ENCODE measurements at regions not wholly inside any gene's neighbourhood (a gene's known extent, or its start where the extent isn't known, plus 50 kb on each side); places are given as distances from the start of the nearest gene placed in this dataset.

DNA sequence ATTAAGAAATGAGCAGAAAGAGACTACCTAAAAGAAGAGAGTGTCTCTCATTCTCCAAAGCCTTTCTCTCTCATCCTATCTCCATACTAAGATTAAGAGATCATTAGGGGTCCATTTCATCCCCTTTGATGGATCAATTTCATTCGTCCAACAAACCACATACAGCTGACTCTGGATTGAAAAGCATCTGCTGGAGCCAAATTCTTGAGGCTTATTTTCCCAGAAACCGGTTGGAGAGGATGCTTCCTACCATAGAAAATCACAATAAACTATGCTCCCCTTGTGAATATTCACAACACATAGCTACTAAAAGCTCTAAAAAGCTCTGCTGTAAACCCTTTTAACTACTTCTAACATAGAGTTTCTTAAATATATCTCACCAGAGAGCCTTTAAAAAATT, 755.0 kb upstream of the ZNF608 start:
- TF ChIP-seq POLR2A (IDR thresholded peaks at IDR 0.05; ENCODE audit: low read depth, low read length) = no peak
- no peak for TF ChIP-seq TAF1 (IDR thresholded peaks at IDR 0.05; ENCODE audit: borderline replicate concordance, low read depth, low read length)
- no peak for TF ChIP-seq POLR2AphosphoS5 (IDR thresholded peaks at IDR 0.05; ENCODE audit: low read depth, low read length)

All from GM12892 (cell line).